Stomach (tissue), 8 donors: ENCODE measurements at regions not wholly inside any gene's neighbourhood (a gene's known extent, or its start where the extent isn't known, plus 50 kb on each side); places are given as distances from the start of the nearest gene placed in this dataset.

Experiments
- DNase-seq, 2 donors: peaks; one replicate each; pipeline versions ENCODE4 v3.0.0 to v3.0.0-alpha.2; 2013 to 2019
- H3K27ac ChIP-seq, 5 donors: fragments of 200-600 bp in 4 of 5; sonication (generic) in 4 of 5; one replicate each; pipeline ENCODE4 v1.5.1; 2013 to 2019; ENCODE audit warnings: mild to moderate bottlenecking in 1 of 5, moderate library complexity in 1 of 5
- H3K27me3 ChIP-seq, 3 donors: fragments of 200-600 bp; sonication (generic); one replicate each; pipeline ENCODE4 v1.5.1; 2017 to 2019; ENCODE audit warnings: mixed run types in 1 of 3
- H3K36me3 ChIP-seq, 4 donors: fragments of 200-600 bp; sonication (generic); 1 replicate in 3 of 4; 2 replicates in 1 of 4; pipeline ENCODE4 v1.5.1; 2016 to 2019
- H3K4me1 ChIP-seq, 4 donors: fragments of 200-600 bp; sonication (generic); one replicate each; pipeline ENCODE4 v1.5.1; 2016 to 2019
- H3K4me3 ChIP-seq, 4 donors: fragments of 200-600 bp; sonication (generic) in 3 of 4; one replicate each; pipeline ENCODE4 v1.5.1; 2016 to 2019; ENCODE audit warnings: mild to moderate bottlenecking in 1 of 4
- H3K9me3 ChIP-seq, 4 donors: fragments of 200-600 bp; sonication (generic); one replicate each; pipeline ENCODE4 v1.5.1; 2016 to 2019
- CTCF ChIP-seq, 7 experiments: fragments of 450-650 bp in 4 of 7; fragments of 200-600 bp in 3 of 7; sonication (generic) in 3 of 7; IDR thresholded peaks; one replicate each; pipeline ENCODE4 v1.5.1; 2016 to 2019; ENCODE audit warnings: antibody characterized with exemption in 7 of 7, control low read depth in 2 of 7, mild to moderate bottlenecking in 1 of 7
- EP300 ChIP-seq: sonication (generic); formaldehyde crosslinking; IDR thresholded peaks from one replicate; pipeline ENCODE4 v1.6.1; 2017; ENCODE audit warnings: antibody characterized with exemption
- POLR2A ChIP-seq, 4 donors: fragments of 450-650 bp; IDR thresholded peaks; one replicate each; pipeline ENCODE4 v1.6.1; 2016; ENCODE audit warnings: antibody characterized with exemption in 4 of 4, control low read depth in 2 of 4, mild to moderate bottlenecking in 1 of 4, moderate library complexity in 1 of 4
- POLR2AphosphoS5 ChIP-seq, 3 donors: sonication (generic); formaldehyde crosslinking; IDR thresholded peaks; one replicate each; pipeline ENCODE4 v1.6.1; 2016; ENCODE audit warnings: antibody characterized with exemption in 3 of 3
- WGBS, 5 donors: extraction: QIAGEN DNeasy Blood & Tissue Kit in 3 of 5; methylation state at CpG; one replicate each; pipeline versions ENCODE4 v1.1.5 to v1.1.7; 2013 to 2018; 5-methylcytosine and 5-hydroxymethylcytosine counted together
- intact Hi-C: fragments of 100-400 bp; cut with DNase I; formaldehyde crosslinking; loops from one replicate; pipeline ENCODE4 v1.15.1; 2023; ENCODE audit warnings: low total_unique reads
- donor health status: healthy with polysubstance abuse.
- donor health status: Bipolar disorder and iron deficiency.
- donor health status: healthy.

- Histone ChIP-seq H3K27me3 (no peaks in the 10 kb centered on the region), H3K9me3 (no peaks in the 10 kb centered on the region), H3K36me3 (no peaks in the 10 kb centered on the region), H3K4me3 (no peak overlapping the region), H3K27ac (no peak overlapping the region), H3K4me1 (peaks cover 0 to 5% (median 2%) of the 10 kb centered on the region in 4 donors)
- DNase-seq: no peak
- TF ChIP-seq CTCF (IDR thresholded peaks at IDR 0.05): no peak
- no peak for TF ChIP-seq POLR2AphosphoS5 (IDR thresholded peaks at IDR 0.05)
- TF ChIP-seq POLR2A (IDR thresholded peaks at IDR 0.05): no peak
- no peak for TF ChIP-seq EP300
- 23 to 57% (median 56%) methylated on average over 1 of the region's 1 CpG for WGBS, 5 donors
- intact Hi-C loops: no loop called here
Observed at GRCh38 chr3:144055604-144056003, 84.0 kb downstream of the DIPK2A start.

GRCh38 chr3:144058713-144059112 is 87.1 kb downstream of the DIPK2A start:
- no peak for DNase-seq
- WGBS, 5 donors: 92 to 95% (median 94%) methylated on average over 6 of the region's 6 CpGs

GRCh38 chr3:144059481-144059880 is 87.9 kb downstream of the DIPK2A start:
- Histone ChIP-seq H3K4me3 (no peak overlapping the region), H3K27me3 (no peaks in the 10 kb centered on the region), H3K36me3 (no peaks in the 10 kb centered on the region), H3K27ac (no peak overlapping the region), H3K9me3 (no peaks in the 10 kb centered on the region), H3K4me1 (peaks cover 0 to 4% (median 0%) of the 10 kb centered on the region in 4 donors)
- 81 to 93% (median 92%) methylated on average over 1 of the region's 1 CpG for WGBS, 5 donors
- intact Hi-C loops: no loop called here
- no peak for DNase-seq
- TF ChIP-seq CTCF (IDR thresholded peaks at IDR 0.05): no peak
- TF ChIP-seq POLR2A (IDR thresholded peaks at IDR 0.05): no peak
- TF ChIP-seq EP300: no peak
- no peak for TF ChIP-seq POLR2AphosphoS5 (IDR thresholded peaks at IDR 0.05)

More at GRCh38 chr3:144058713-144059112, 87.1 kb downstream of the DIPK2A start:
- peaks cover 0 to 4% (median 0%) of the 10 kb centered on the region in 4 donors for H3K4me1 ChIP-seq
- H3K27ac ChIP-seq: no peak overlapping the region
- intact Hi-C loops: no loop called here
- no peak overlapping the region for H3K4me3 ChIP-seq
- TF ChIP-seq POLR2A (IDR thresholded peaks at IDR 0.05) (no peak), POLR2AphosphoS5 (IDR thresholded peaks at IDR 0.05) (no peak), CTCF (IDR thresholded peaks at IDR 0.05) (no peak), EP300 (no peak)
- no peaks in the 10 kb centered on the region for H3K36me3 ChIP-seq
- H3K27me3 ChIP-seq: no peaks in the 10 kb centered on the region
- H3K9me3 ChIP-seq: no peaks in the 10 kb centered on the region

- 92 to 98% (median 97%) methylated on average over 11 of the region's 11 CpGs for WGBS, 5 donors
- Histone ChIP-seq H3K36me3 (no peaks in the 10 kb centered on the region), H3K27me3 (no peaks in the 10 kb centered on the region), H3K27ac (no peak overlapping the region), H3K4me1 (no peaks in the 10 kb centered on the region), H3K9me3 (no peaks in the 10 kb centered on the region), H3K4me3 (no peak overlapping the region)
- no peak for TF ChIP-seq CTCF (IDR thresholded peaks at IDR 0.05)
- no peak for TF ChIP-seq POLR2A (IDR thresholded peaks at IDR 0.05)
- no peak for TF ChIP-seq POLR2AphosphoS5 (IDR thresholded peaks at IDR 0.05)
- no peak for TF ChIP-seq EP300
- no peak for DNase-seq
- intact Hi-C loops: no loop called here
Observed at GRCh38 chr3:144060881-144061280, 89.3 kb downstream of the DIPK2A start.
